GM03348 (cell line): ENCODE measurements at regions not wholly inside any gene's neighbourhood (a gene's known extent, or its start where the extent isn't known, plus 50 kb on each side); places are given as distances from the start of the nearest gene placed in this dataset.
A peak's percentile ranks its signal among the peaks of the same experiment; 100 is the strongest.
"Not testable (repeated sequence)": the region's sequence is repeated elsewhere in the genome, so short reads cannot be mapped to it uniquely, and the experiment has no call there.

ENCODE experiments used
- DNase-seq: peaks from one replicate; pipeline ENCODE4 v3.0.0; 2012; ENCODE audit warnings: low spot score

- DNase-seq: no peak
Observed at GRCh38 chr2:106339609-106340008, 128.6 kb downstream of the RGPD3 start.

- no peak for DNase-seq
Observed at GRCh38 chr2:106339132-106339531, 129.1 kb downstream of the RGPD3 start.

- DNase-seq: no peak
Observed at GRCh38 chr2:106338043-106338442, 130.2 kb downstream of the RGPD3 start.

GRCh38 chr2:106336737-106337136 is 131.5 kb downstream of the RGPD3 start:
- DNase-seq: no peak

GRCh38 chr2:106336108-106336507 is 132.1 kb downstream of the RGPD3 start:
- DNase-seq: no peak

- DNase-seq: no peak
Observed at GRCh38 chr2:106334802-106335201, 133.4 kb downstream of the RGPD3 start.

- not testable (repeated sequence) for DNase-seq
Observed at GRCh38 chr2:106333253-106333873, 134.8 kb downstream of the RGPD3 start.

GRCh38 chr2:106332054-106332453 is 136.2 kb downstream of the RGPD3 start:
- no peak for DNase-seq

- DNase-seq: not testable (repeated sequence)
Observed at GRCh38 chr2:106330384-106331261, 136.5 kb upstream of the UXS1 start.

- DNase-seq: no peak
Observed at GRCh38 chr2:106323337-106324013, 129.4 kb upstream of the UXS1 start.

- no peak for DNase-seq
Observed at GRCh38 chr2:106322281-106322680, 128.2 kb upstream of the UXS1 start.

- not testable (repeated sequence) for DNase-seq
Observed at GRCh38 chr2:106320439-106320838, 126.3 kb upstream of the UXS1 start.

GRCh38 chr2:106316915-106317314 is 122.8 kb upstream of the UXS1 start:
- no peak for DNase-seq

- no peak for DNase-seq
Observed at GRCh38 chr2:106314444-106314843, 120.3 kb upstream of the UXS1 start.

GRCh38 chr2:106311041-106311370 is 116.9 kb upstream of the UXS1 start:
- no peak for DNase-seq

- DNase-seq: no peak
Observed at GRCh38 chr2:106307860-106308259, 113.8 kb upstream of the UXS1 start.

- no peak for DNase-seq
Observed at GRCh38 chr2:106306387-106306786, 112.3 kb upstream of the UXS1 start.

GRCh38 chr2:106304612-106305184 is 110.6 kb upstream of the UXS1 start:
- no peak for DNase-seq

GRCh38 chr2:106299696-106300095 is 105.6 kb upstream of the UXS1 start:
- no peak for DNase-seq

GRCh38 chr2:106296182-106296815 is 102.2 kb upstream of the UXS1 start:
- peak; percentile 53 for DNase-seq

- no peak for DNase-seq
Observed at GRCh38 chr2:106294182-106294581, 100.1 kb upstream of the UXS1 start.

- DNase-seq: no peak
Observed at GRCh38 chr2:106293271-106293783, 99.2 kb upstream of the UXS1 start.
